HG03196 (cell line): ENCODE measurements at regions not wholly inside any gene's neighbourhood (a gene's known extent, or its start where the extent isn't known, plus 50 kb on each side); places are given as distances from the start of the nearest gene placed in this dataset.
"Not testable (repeated sequence)": the region's sequence is repeated elsewhere in the genome, so short reads cannot be mapped to it uniquely, and the experiment has no call there.

Experiments used
- ATAC-seq: cut with Tn5 transposase; IDR thresholded peaks from one replicate; pipeline ENCODE4 v1.9.1; 2021; ENCODE audit not compliant: unreplicated experiment

- ATAC-seq: no peak
These were observed 338.2 kb upstream of the PREP start for GRCh38 chr6:105740946-105741645.

- ATAC-seq: no peak
These were observed 336.9 kb upstream of the PREP start for GRCh38 chr6:105739764-105740163.

GRCh38 chr6:105733556-105734162, 330.8 kb upstream of the PREP start:
- ATAC-seq: no peak

- no peak for ATAC-seq
These were observed 326.1 kb upstream of the PREP start for GRCh38 chr6:105728995-105729394.

- ATAC-seq: no peak
These were observed 324.2 kb upstream of the PREP start for GRCh38 chr6:105726902-105727655.

- no peak for ATAC-seq
These were observed 312.0 kb upstream of the PREP start for GRCh38 chr6:105714846-105715245.

- ATAC-seq: no peak
These were observed 310.7 kb upstream of the PREP start for GRCh38 chr6:105713474-105714118.

- ATAC-seq: no peak
These were observed 308.3 kb upstream of the PREP start for GRCh38 chr6:105711216-105711615.

- no peak for ATAC-seq
These were observed 302.7 kb upstream of the PREP start for GRCh38 chr6:105705608-105706007.

- no peak for ATAC-seq
These were observed 292.6 kb upstream of the PREP start for GRCh38 chr6:105695461-105695860.

- ATAC-seq: no peak
These were observed 289.8 kb upstream of the PREP start for GRCh38 chr6:105692613-105693215.

- no peak for ATAC-seq
These were observed 289.1 kb upstream of the PREP start for GRCh38 chr6:105691971-105692370.

- ATAC-seq: no peak
These were observed 288.2 kb upstream of the PREP start for GRCh38 chr6:105691081-105691480.

- ATAC-seq: no peak
These were observed 285.7 kb upstream of the PREP start for GRCh38 chr6:105688573-105688972.

GRCh38 chr6:105686793-105687192, 283.9 kb upstream of the PREP start:
- not testable (repeated sequence) for ATAC-seq

GRCh38 chr6:105681061-105681460, 278.2 kb upstream of the PREP start:
- ATAC-seq: no peak

GRCh38 chr6:105680131-105680530, 277.2 kb upstream of the PREP start:
- no peak for ATAC-seq

- no peak for ATAC-seq
These were observed 275.6 kb upstream of the PREP start for GRCh38 chr6:105678516-105678915.

GRCh38 chr6:105677671-105678475, 275.0 kb upstream of the PREP start:
- ATAC-seq: no peak

- ATAC-seq: no peak
These were observed 274.0 kb upstream of the PREP start for GRCh38 chr6:105676857-105677256.
